ENCODE measurements at regions not wholly inside any gene's neighbourhood (a gene's known extent, or its start where the extent isn't known, plus 50 kb on each side); places are given as distances from the start of the nearest gene placed in this dataset.

DNA sequence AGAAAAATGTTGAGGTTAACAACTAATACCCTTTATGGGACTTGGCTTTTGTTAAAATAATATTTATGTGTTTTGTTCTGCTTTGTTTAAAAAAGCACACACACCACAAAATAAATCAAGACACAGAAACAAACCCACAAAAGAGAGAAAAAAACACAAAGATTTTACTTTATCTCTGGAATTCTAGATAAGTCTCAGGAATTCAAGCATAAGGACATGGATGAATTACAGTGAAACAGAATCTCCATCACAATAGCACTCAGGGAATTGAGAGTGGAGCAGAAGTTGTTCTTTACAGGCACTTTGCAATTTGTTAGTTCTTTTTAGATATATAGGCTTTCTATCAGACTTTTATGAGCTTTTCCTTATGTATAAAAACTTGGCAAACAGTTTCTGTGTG, 360.9 kb upstream of the ZC3H15 start:
- Histone ChIP-seq H3K4me3 (ENCODE audit: low read length, poor library complexity, severe bottlenecking) (no peak overlapping the region), H3K4me2 (ENCODE audit: low read depth, low read length, poor library complexity, severe bottlenecking) (no peak overlapping the region), H3K9ac (ENCODE audit: low read depth, low read length, poor library complexity, severe bottlenecking) (no peak overlapping the region), H3K4me1 (ENCODE audit: insufficient read depth, low read length, poor library complexity, severe bottlenecking) (peaks cover 10% of the 10 kb centered on the region), H2AFZ (ENCODE audit: low read length) (no peak overlapping the region), H4K20me1 (ENCODE audit: insufficient read depth, low read length, poor library complexity, severe bottlenecking) (no peaks in the 10 kb centered on the region), H3F3A (ENCODE audit: low read depth) (no peaks in the 10 kb centered on the region), H3K79me2 (ENCODE audit: insufficient read depth, low read length) (no peaks in the 10 kb centered on the region), H3K9me3 (ENCODE audit: insufficient read depth, low read depth, low read length) (no peaks in the 10 kb centered on the region), H3K36me3 (ENCODE audit: insufficient read depth, low read length) (no peaks in the 10 kb centered on the region), H3K9me2 (replicated peaks; ENCODE audit: low read depth, low read length) (no peaks in the 10 kb centered on the region), H3K27me3 (ENCODE audit: insufficient read depth, low read length, poor library complexity, severe bottlenecking) (no peaks in the 10 kb centered on the region)
- TF ChIP-seq EZH2phosphoT487 (IDR thresholded peaks at IDR 0.05; ENCODE audit: borderline replicate concordance), result no peak
- TF ChIP-seq, protein P1, sequence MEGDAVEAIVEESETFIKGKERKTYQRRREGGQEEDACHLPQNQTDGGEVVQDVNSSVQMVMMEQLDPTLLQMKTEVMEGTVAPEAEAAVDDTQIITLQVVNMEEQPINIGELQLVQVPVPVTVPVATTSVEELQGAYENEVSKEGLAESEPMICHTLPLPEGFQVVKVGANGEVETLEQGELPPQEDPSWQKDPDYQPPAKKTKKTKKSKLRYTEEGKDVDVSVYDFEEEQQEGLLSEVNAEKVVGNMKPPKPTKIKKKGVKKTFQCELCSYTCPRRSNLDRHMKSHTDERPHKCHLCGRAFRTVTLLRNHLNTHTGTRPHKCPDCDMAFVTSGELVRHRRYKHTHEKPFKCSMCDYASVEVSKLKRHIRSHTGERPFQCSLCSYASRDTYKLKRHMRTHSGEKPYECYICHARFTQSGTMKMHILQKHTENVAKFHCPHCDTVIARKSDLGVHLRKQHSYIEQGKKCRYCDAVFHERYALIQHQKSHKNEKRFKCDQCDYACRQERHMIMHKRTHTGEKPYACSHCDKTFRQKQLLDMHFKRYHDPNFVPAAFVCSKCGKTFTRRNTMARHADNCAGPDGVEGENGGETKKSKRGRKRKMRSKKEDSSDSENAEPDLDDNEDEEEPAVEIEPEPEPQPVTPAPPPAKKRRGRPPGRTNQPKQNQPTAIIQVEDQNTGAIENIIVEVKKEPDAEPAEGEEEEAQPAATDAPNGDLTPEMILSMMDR (conservative IDR thresholded peaks at IDR 0.05; ENCODE audit: low read length), result no peak

DNA sequence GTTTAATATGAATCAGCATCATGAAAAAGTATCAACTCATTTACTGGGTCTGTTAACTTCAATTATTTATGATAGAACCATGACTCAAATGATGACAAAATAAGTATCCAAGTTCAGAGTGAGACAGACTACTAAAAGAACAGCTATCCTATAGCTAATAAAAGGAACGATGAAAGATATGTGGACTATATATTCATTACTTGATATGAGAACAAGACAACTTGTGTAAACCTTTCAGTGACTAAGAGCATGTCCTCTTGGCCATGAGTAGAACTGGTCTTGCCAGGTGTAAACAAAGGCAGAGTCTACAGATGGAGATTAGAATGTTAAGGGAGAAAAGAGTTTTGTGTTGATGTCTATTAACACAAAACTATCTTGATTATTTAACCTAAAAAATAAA, 360.4 kb upstream of the ZC3H15 start:
- no peak overlapping the region for H2AFZ ChIP-seq (ENCODE audit: low read length)
- TF ChIP-seq EZH2phosphoT487 (IDR thresholded peaks at IDR 0.05; ENCODE audit: borderline replicate concordance), result no peak
- TF ChIP-seq, protein P1 (conservative IDR thresholded peaks at IDR 0.05; ENCODE audit: low read length), result no peak
- no peaks in the 10 kb centered on the region for H3K9me2 ChIP-seq (replicated peaks; ENCODE audit: low read depth, low read length)
- H3K27me3 ChIP-seq (ENCODE audit: insufficient read depth, low read length, poor library complexity, severe bottlenecking), result no peaks in the 10 kb centered on the region
- no peak overlapping the region for H3K4me2 ChIP-seq (ENCODE audit: low read depth, low read length, poor library complexity, severe bottlenecking)
- H3F3A ChIP-seq (ENCODE audit: low read depth), result no peaks in the 10 kb centered on the region
- H3K9me3 ChIP-seq (ENCODE audit: insufficient read depth, low read depth, low read length), result no peaks in the 10 kb centered on the region
- H3K36me3 ChIP-seq (ENCODE audit: insufficient read depth, low read length), result no peaks in the 10 kb centered on the region
- H3K9ac ChIP-seq (ENCODE audit: low read depth, low read length, poor library complexity, severe bottlenecking), result no peak overlapping the region
- H3K79me2 ChIP-seq (ENCODE audit: insufficient read depth, low read length), result no peaks in the 10 kb centered on the region
- peaks cover 10% of the 10 kb centered on the region for H3K4me1 ChIP-seq (ENCODE audit: insufficient read depth, low read length, poor library complexity, severe bottlenecking)
- no peak overlapping the region for H3K4me3 ChIP-seq (ENCODE audit: low read length, poor library complexity, severe bottlenecking)
- H4K20me1 ChIP-seq (ENCODE audit: insufficient read depth, low read length, poor library complexity, severe bottlenecking), result no peaks in the 10 kb centered on the region

DNA sequence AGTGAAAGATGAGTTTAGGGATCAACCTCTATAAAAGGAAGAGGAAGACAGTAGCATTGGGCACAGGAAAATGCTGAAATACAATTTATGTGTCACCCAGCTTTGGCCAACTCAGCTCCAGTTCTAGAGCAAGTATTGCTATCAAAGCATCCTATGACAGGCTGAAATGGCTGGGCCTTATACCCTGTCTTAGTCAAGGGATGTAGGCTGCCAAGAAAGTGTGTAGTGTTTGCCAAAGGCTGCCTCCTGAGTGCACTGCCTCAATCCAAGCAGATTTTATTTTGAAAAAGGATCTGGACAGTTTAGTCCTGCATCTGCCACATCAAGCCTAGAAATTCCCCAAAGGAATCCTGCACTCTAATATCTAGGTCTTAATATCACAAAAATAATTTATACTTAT, 359.9 kb upstream of the ZC3H15 start:
- no peaks in the 10 kb centered on the region for H3K79me2 ChIP-seq (ENCODE audit: insufficient read depth, low read length)
- H3F3A ChIP-seq (ENCODE audit: low read depth), result no peaks in the 10 kb centered on the region
- no peaks in the 10 kb centered on the region for H3K36me3 ChIP-seq (ENCODE audit: insufficient read depth, low read length)
- H3K9me2 ChIP-seq (replicated peaks; ENCODE audit: low read depth, low read length), result no peaks in the 10 kb centered on the region
- H3K4me1 ChIP-seq (ENCODE audit: insufficient read depth, low read length, poor library complexity, severe bottlenecking), result peaks cover 10% of the 10 kb centered on the region
- H3K4me2 ChIP-seq (ENCODE audit: low read depth, low read length, poor library complexity, severe bottlenecking), result no peak overlapping the region
- H2AFZ ChIP-seq (ENCODE audit: low read length), result no peak overlapping the region
- no peaks in the 10 kb centered on the region for H4K20me1 ChIP-seq (ENCODE audit: insufficient read depth, low read length, poor library complexity, severe bottlenecking)
- H3K27me3 ChIP-seq (ENCODE audit: insufficient read depth, low read length, poor library complexity, severe bottlenecking), result no peaks in the 10 kb centered on the region
- no peak overlapping the region for H3K9ac ChIP-seq (ENCODE audit: low read depth, low read length, poor library complexity, severe bottlenecking)
- H3K4me3 ChIP-seq (ENCODE audit: low read length, poor library complexity, severe bottlenecking), result no peak overlapping the region
- no peak for TF ChIP-seq EZH2phosphoT487 (IDR thresholded peaks at IDR 0.05; ENCODE audit: borderline replicate concordance)
- TF ChIP-seq, protein P1 (conservative IDR thresholded peaks at IDR 0.05; ENCODE audit: low read length), result no peak
- H3K9me3 ChIP-seq (ENCODE audit: insufficient read depth, low read depth, low read length), result no peaks in the 10 kb centered on the region

All from Loucy (cell line).